GM18861 (cell line): ENCODE measurements at regions not wholly inside any gene's neighbourhood (a gene's known extent, or its start where the extent isn't known, plus 50 kb on each side); places are given as distances from the start of the nearest gene placed in this dataset.
"Not testable (repeated sequence)": the region's sequence is repeated elsewhere in the genome, so short reads cannot be mapped to it uniquely, and the experiment has no call there.

ENCODE experiments used
- ATAC-seq: cut with Tn5 transposase; IDR thresholded peaks from one replicate; pipeline ENCODE4 v1.9.1; 2021; ENCODE audit not compliant: unreplicated experiment

GRCh38 chr4:124997991-124998390, 285.5 kb upstream of the ANKRD50 start:
- ATAC-seq, result no peak

- no peak for ATAC-seq
Observed at GRCh38 chr4:124997124-124997523, 284.6 kb upstream of the ANKRD50 start.

GRCh38 chr4:124993838-124994237, 281.3 kb upstream of the ANKRD50 start:
- ATAC-seq, result no peak

GRCh38 chr4:124990398-124990797, 277.9 kb upstream of the ANKRD50 start:
- ATAC-seq, result no peak

- ATAC-seq, result no peak
Observed at GRCh38 chr4:124980276-124980752, 267.8 kb upstream of the ANKRD50 start.

- not testable (repeated sequence) for ATAC-seq
Observed at GRCh38 chr4:124978536-124978935, 266.0 kb upstream of the ANKRD50 start.

GRCh38 chr4:124977045-124977444, 264.5 kb upstream of the ANKRD50 start:
- ATAC-seq, result no peak

- ATAC-seq, result no peak
Observed at GRCh38 chr4:124974152-124974551, 261.6 kb upstream of the ANKRD50 start.

GRCh38 chr4:124973716-124974115, 261.2 kb upstream of the ANKRD50 start:
- ATAC-seq, result no peak

- no peak for ATAC-seq
Observed at GRCh38 chr4:124970011-124970410, 257.5 kb upstream of the ANKRD50 start.

- no peak for ATAC-seq
Observed at GRCh38 chr4:124965497-124965891, 253.0 kb upstream of the ANKRD50 start.

- ATAC-seq, result no peak
Observed at GRCh38 chr4:124964852-124965496, 252.4 kb upstream of the ANKRD50 start.

GRCh38 chr4:124964251-124964650, 251.7 kb upstream of the ANKRD50 start:
- no peak for ATAC-seq

- ATAC-seq, result no peak
Observed at GRCh38 chr4:124961138-124961750, 248.7 kb upstream of the ANKRD50 start.

- no peak for ATAC-seq
Observed at GRCh38 chr4:124958847-124959246, 246.3 kb upstream of the ANKRD50 start.

- ATAC-seq, result no peak
Observed at GRCh38 chr4:124955476-124955875, 242.9 kb upstream of the ANKRD50 start.

- ATAC-seq, result no peak
Observed at GRCh38 chr4:124954046-124954445, 241.5 kb upstream of the ANKRD50 start.

GRCh38 chr4:124953486-124953885, 241.0 kb upstream of the ANKRD50 start:
- no peak for ATAC-seq

GRCh38 chr4:124953061-124953460, 240.5 kb upstream of the ANKRD50 start:
- no peak for ATAC-seq

- no peak for ATAC-seq
Observed at GRCh38 chr4:124952601-124953000, 240.1 kb upstream of the ANKRD50 start.

GRCh38 chr4:124948976-124949597, 236.6 kb upstream of the ANKRD50 start:
- ATAC-seq, result no peak

- ATAC-seq, result no peak
Observed at GRCh38 chr4:124947622-124948265, 235.2 kb upstream of the ANKRD50 start.
